Lower lobe of right lung (tissue), 2 donors: ENCODE measurements at regions not wholly inside any gene's neighbourhood (a gene's known extent, or its start where the extent isn't known, plus 50 kb on each side); places are given as distances from the start of the nearest gene placed in this dataset.
"Not testable (repeated sequence)": the region's sequence is repeated elsewhere in the genome, so short reads cannot be mapped to it uniquely, and the experiment has no call there.

ENCODE experiments used
- ATAC-seq, 2 donors: fragments of 200-7000 bp; cut with Tn5 transposase; one replicate each; pipeline ENCODE4 v1.9.1; 2020 to 2022; ENCODE audit warnings: mild to moderate bottlenecking in 2 of 2, moderate library complexity in 2 of 2
- DNase-seq: peaks from one replicate; pipeline ENCODE4 v3.0.0-alpha.2; 2020
- H3K27ac ChIP-seq: fragments of 200-600 bp; one replicate; pipeline ENCODE4 v1.8.0; 2022
- H3K27me3 ChIP-seq: fragments of 200-600 bp; one replicate; pipeline ENCODE4 v1.8.0; 2022; ENCODE audit warnings: low read depth
- H3K36me3 ChIP-seq: fragments of 200-600 bp; one replicate; pipeline ENCODE4 v1.8.0; 2022; ENCODE audit warnings: mild to moderate bottlenecking
- H3K4me1 ChIP-seq: fragments of 200-600 bp; one replicate; pipeline ENCODE4 v1.8.0; 2022
- H3K4me3 ChIP-seq: fragments of 200-600 bp; one replicate; pipeline ENCODE4 v1.8.0; 2022; ENCODE audit warnings: mild to moderate bottlenecking
- H3K9me3 ChIP-seq: fragments of 200-600 bp; one replicate; pipeline ENCODE4 v1.8.0; 2022
- intact Hi-C: fragments of 100-400 bp; cut with DNase I; formaldehyde crosslinking; loops from one replicate; pipeline ENCODE4 v1.11.0; 2022
- TF ChIP-seq, protein P1 (sequence below): fragments of 200-600 bp; IDR thresholded peaks from one replicate; pipeline ENCODE4 v1.8.0; 2022; ENCODE audit warnings: antibody characterized with exemption, mild to moderate bottlenecking
- donor health status: DM: no; HTN: yes; CAD: no; lungs with severe emphysema.

DNA sequence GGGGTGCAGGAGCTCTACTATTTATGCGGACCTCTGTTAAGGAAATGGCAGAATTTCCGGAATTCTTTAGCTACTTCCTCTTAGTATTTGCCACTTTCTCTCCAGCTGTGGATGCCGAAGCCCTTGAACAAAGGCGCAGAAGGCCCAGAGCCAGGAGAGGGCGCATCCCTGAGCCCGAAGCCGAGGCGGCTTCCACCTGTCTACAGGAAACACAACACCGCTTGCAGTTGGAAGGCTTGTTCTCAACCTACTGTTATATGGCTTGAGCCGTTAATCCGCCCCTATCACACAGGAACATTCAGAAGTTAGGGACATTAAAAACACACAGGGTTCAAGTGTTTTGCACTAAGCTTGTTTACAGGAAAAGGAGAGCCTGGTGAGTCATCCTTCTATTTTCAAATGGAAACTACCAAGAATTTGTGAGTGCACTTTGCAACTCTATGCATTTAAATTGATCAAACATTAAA is 417.1 kb downstream of the BCKDHB start:
- H3K4me1 ChIP-seq, result peaks cover 4% of the 10 kb centered on the region
- H3K27ac ChIP-seq, result peak overlapping the region; percentile 33
- DNase-seq (peak; percentile 45), ATAC-seq (peak in 1 of 2 donors; percentile 30)
- intact Hi-C loops, result no loop called here
- H3K4me3 ChIP-seq, result no peak overlapping the region
- H3K9me3 ChIP-seq, result no peaks in the 10 kb centered on the region
- TF ChIP-seq, protein P1, sequence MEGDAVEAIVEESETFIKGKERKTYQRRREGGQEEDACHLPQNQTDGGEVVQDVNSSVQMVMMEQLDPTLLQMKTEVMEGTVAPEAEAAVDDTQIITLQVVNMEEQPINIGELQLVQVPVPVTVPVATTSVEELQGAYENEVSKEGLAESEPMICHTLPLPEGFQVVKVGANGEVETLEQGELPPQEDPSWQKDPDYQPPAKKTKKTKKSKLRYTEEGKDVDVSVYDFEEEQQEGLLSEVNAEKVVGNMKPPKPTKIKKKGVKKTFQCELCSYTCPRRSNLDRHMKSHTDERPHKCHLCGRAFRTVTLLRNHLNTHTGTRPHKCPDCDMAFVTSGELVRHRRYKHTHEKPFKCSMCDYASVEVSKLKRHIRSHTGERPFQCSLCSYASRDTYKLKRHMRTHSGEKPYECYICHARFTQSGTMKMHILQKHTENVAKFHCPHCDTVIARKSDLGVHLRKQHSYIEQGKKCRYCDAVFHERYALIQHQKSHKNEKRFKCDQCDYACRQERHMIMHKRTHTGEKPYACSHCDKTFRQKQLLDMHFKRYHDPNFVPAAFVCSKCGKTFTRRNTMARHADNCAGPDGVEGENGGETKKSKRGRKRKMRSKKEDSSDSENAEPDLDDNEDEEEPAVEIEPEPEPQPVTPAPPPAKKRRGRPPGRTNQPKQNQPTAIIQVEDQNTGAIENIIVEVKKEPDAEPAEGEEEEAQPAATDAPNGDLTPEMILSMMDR, result no peak
- H3K27me3 ChIP-seq, result no peaks in the 10 kb centered on the region
- no peaks in the 10 kb centered on the region for H3K36me3 ChIP-seq

DNA sequence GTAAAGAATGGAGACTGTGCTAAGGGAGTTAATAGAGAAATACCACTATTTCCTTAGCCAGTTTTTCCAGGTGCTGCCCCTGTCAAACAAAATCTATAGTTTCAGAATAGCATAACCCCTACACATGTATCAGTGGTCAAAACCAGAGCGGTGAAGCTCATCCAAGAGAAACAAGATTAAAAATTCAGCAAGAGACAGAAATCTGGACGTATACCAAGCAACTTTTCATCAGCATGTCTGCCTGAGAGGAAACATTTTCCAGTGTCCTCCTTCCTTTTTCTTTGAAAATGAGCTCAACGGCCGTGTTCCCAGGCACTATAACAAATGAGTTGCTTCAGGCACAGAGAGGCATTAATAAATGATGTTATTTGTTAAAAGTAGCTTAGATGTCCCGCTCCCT is 416.5 kb downstream of the BCKDHB start:
- Histone ChIP-seq H3K9me3 (no peaks in the 10 kb centered on the region), H3K36me3 (no peaks in the 10 kb centered on the region), H3K27ac (peak overlapping the region; percentile 33), H3K4me3 (no peak overlapping the region), H3K4me1 (peaks cover 4% of the 10 kb centered on the region), H3K27me3 (no peaks in the 10 kb centered on the region)
- TF ChIP-seq, protein P1, result no peak
- intact Hi-C loops, result no loop called here
- ATAC-seq, result no peak
- DNase-seq, result no peak

DNA sequence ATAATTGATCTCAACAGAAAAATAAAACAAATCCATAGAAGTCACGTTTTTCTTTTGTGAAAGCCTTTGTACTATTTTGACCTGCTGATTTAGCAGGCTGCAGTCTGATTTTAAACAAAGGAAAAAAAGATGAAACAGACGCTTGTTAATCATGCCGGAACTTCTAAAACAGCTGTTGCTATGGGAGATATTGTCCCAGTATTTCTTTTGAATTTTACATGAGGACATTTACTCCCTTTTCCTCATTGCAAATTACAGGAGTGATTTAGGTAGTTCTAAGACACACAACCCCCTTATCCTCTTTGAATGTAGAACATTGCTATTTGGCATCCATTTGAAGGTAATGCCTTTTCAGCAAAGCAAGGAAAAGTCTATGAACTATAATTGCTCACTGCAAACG is 416.1 kb downstream of the BCKDHB start:
- peaks cover 4% of the 10 kb centered on the region for H3K4me1 ChIP-seq
- ATAC-seq (no peak), DNase-seq (no peak)
- H3K36me3 ChIP-seq, result no peaks in the 10 kb centered on the region
- no peaks in the 10 kb centered on the region for H3K9me3 ChIP-seq
- H3K27ac ChIP-seq, result no peak overlapping the region
- TF ChIP-seq, protein P1, result no peak
- intact Hi-C loops, result no loop called here
- H3K27me3 ChIP-seq, result no peaks in the 10 kb centered on the region
- H3K4me3 ChIP-seq, result no peak overlapping the region

DNA sequence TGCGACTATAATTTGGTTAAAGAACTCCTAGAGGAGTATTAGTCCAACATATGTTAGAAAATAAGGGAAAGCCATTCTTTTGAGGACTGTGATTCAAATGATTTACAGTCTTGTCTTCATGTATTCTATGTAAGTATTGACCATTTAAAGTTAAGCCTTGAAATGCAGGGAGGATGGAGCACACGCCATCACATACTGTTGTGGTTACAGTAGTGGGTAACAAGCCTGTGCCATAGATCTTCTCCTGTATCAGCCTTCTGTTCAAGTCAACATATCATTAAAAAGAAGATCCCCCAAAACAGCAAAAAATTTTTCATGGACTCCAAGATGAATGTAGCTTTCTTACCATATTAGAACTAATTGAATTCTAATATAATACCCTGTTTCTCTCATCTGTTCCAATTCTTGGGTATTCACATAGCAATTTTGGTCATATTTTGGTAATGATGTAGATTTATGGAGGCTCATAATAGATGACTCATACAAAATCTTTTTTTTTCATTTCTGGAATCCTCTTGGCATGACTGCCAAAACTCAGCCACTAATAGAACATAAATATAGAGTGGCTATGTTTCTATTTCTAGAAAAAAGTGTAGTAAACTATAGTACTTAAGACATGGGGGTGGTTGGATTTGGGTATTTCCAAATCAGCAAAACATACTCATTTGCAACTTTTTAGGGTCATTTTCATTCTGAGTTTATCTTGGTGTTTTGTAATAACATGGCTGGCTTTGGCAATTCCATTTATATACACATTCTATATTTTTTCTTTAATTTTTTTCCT is 413.5 kb downstream of the BCKDHB start:
- TF ChIP-seq, protein P1, result no peak
- no peaks in the 10 kb centered on the region for H3K9me3 ChIP-seq
- H3K27ac ChIP-seq, result no peak overlapping the region
- no peaks in the 10 kb centered on the region for H3K27me3 ChIP-seq
- H3K4me1 ChIP-seq, result peaks cover 4% of the 10 kb centered on the region
- no peak for DNase-seq
- H3K4me3 ChIP-seq, result no peak overlapping the region
- H3K36me3 ChIP-seq, result no peaks in the 10 kb centered on the region
- intact Hi-C loops, result no loop called here
- ATAC-seq, result no peak

DNA sequence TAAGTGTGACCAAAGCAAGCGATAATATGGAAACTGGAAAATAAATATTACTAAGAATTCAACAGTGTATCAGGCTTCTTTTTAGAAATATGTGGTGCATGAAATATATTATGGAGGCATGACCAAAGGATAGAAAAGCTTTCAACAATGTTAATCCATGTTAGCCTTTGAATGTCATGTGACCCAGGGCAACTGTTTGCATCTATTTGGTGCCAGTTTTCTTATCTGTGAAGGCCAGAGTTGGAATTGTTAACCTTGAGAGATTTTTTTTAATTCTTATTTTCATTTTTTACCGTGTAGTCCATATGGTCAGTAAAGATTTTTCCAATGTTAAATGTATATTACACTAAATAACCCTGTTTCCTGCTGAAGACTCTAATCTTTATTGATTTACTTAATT is 411.1 kb downstream of the BCKDHB start:
- ATAC-seq (no peak), DNase-seq (no peak)
- Histone ChIP-seq H3K36me3 (no peaks in the 10 kb centered on the region), H3K27me3 (no peaks in the 10 kb centered on the region), H3K27ac (no peak overlapping the region), H3K4me3 (no peak overlapping the region), H3K4me1 (no peaks in the 10 kb centered on the region), H3K9me3 (no peaks in the 10 kb centered on the region)
- intact Hi-C loops, result no loop called here
- TF ChIP-seq, protein P1, result no peak

DNA sequence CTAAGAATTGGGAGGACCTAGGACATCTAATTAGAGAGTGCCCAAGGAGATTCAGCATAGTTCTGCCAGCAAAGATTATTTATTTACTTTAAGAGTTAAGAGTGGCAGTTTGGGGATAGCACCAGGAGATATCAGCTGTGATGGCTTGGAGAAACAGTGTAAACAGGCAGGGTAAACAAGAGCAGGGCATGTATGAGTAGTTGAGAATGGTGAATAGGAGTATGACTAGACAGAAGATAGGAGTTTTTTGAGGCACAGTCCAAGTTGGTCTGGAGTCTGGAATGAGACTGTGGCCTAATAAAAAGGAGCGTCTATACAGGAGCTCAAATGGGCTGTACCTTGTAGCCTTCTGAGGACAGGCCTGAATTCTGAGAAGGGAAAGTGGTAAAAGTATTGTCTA is 404.1 kb downstream of the BCKDHB start:
- H3K27me3 ChIP-seq, H3K36me3 ChIP-seq, H3K27ac ChIP-seq, ATAC-seq, H3K9me3 ChIP-seq, H3K4me3 ChIP-seq, DNase-seq, H3K4me1 ChIP-seq, intact Hi-C loops: not testable (repeated sequence)
